ENCODE measurements at regions not wholly inside any gene's neighbourhood (a gene's known extent, or its start where the extent isn't known, plus 50 kb on each side); places are given as distances from the start of the nearest gene placed in this dataset.

- ChIA-PET POLR2A (no interaction called here), CTCF (no interaction called here)
- no peak for TF ChIP-seq CTCF (IDR thresholded peaks at IDR 0.05; ENCODE audit: control extremely low read depth, extremely low read depth, low read depth, missing control alignments)
- DNase-seq (ENCODE audit: extremely low spot score), result no peak
These were observed 413.0 kb downstream of the PCDH20 start for GRCh38 chr13:61002686-61003085.

- DNase-seq (ENCODE audit: extremely low spot score), result no peak
These were observed 425.5 kb downstream of the PCDH20 start for GRCh38 chr13:60990032-60990733.

GRCh38 chr13:60986301-60986700 lies 429.3 kb downstream of the PCDH20 start:
- ChIA-PET CTCF (no interaction called here), POLR2A (no interaction called here)
- DNase-seq (ENCODE audit: extremely low spot score), result no peak
- no peak for TF ChIP-seq CTCF (IDR thresholded peaks at IDR 0.05; ENCODE audit: control extremely low read depth, extremely low read depth, low read depth, missing control alignments)

More at GRCh38 chr13:60990032-60990733, 425.5 kb downstream of the PCDH20 start:
- ChIA-PET POLR2A (no interaction called here), CTCF (interaction anchor here (1.4 to 1.7 kb wide), 2 partner anchors 14 to 20 kb away, joined by 3 to 4 read pairs; no protein-coding TSS in a partner anchor)
- TF ChIP-seq CTCF (IDR thresholded peaks at IDR 0.05; ENCODE audit: control extremely low read depth, extremely low read depth, low read depth, missing control alignments), result no peak

- no peak for DNase-seq (ENCODE audit: extremely low spot score)
- no peak for TF ChIP-seq CTCF (IDR thresholded peaks at IDR 0.05; ENCODE audit: control extremely low read depth, extremely low read depth, low read depth, missing control alignments)
- ChIA-PET POLR2A (no interaction called here), CTCF (no interaction called here)
These were observed 434.2 kb downstream of the PCDH20 start for GRCh38 chr13:60981407-60981806.

- TF ChIP-seq CTCF (IDR thresholded peaks at IDR 0.05; ENCODE audit: control extremely low read depth, extremely low read depth, low read depth, missing control alignments), result no peak
- POLR2A ChIA-PET, result no interaction called here
- CTCF ChIA-PET, result interaction anchor here (1.3 to 1.5 kb wide), 2 partner anchors 12 to 14 kb away, joined by 3 to 4 read pairs; no protein-coding TSS in a partner anchor
- no peak for DNase-seq (ENCODE audit: extremely low spot score)
These were observed 439.3 kb downstream of the PCDH20 start for GRCh38 chr13:60976367-60976766.

GRCh38 chr13:60974296-60974695 lies 441.4 kb downstream of the PCDH20 start:
- ChIA-PET CTCF (no interaction called here), POLR2A (no interaction called here)
- TF ChIP-seq CTCF (IDR thresholded peaks at IDR 0.05; ENCODE audit: control extremely low read depth, extremely low read depth, low read depth, missing control alignments), result no peak
- no peak for DNase-seq (ENCODE audit: extremely low spot score)

Measured in GM10248 (cell line).